Endothelial cell of umbilical vein (primary cell): ENCODE measurements at regions not wholly inside any gene's neighbourhood (a gene's known extent, or its start where the extent isn't known, plus 50 kb on each side); places are given as distances from the start of the nearest gene placed in this dataset.

Experiments
- BruUV-seq: library from RNA; stranded (reverse); fragments of 400-500 nt; replicated peaks from 2 replicates; lab custom pipeline; 2021; lab: Mats Ljungman, UMichigan
- CTCF ChIA-PET: fragments of 300-600, 350-600 bp; sonication (Branson Sonifier 250); formaldehyde crosslinking; loops from one replicate; lab custom pipeline; 2021; ENCODE audit warnings: antibody characterized with exemption, inconsistent platforms; lab: Charles Lee
- POLR2A ChIA-PET: fragments of 300-600, 350-600 bp; sonication (Branson Sonifier 250); formaldehyde crosslinking; loops from one replicate; lab custom pipeline; 2021; ENCODE audit warnings: antibody characterized with exemption, inconsistent platforms; lab: Charles Lee
- DNase-seq: peaks from one replicate; pipeline ENCODE4 v3.0.0-alpha.2; 2011; ENCODE audit warnings: low read depth, low spot score
- FAIRE-seq: peaks from 2 replicates; lab custom pipeline; 2011; peaks lifted over from hg19 to GRCh38; lab: Jason Lieb, UNC
- H2AFZ ChIP-seq: 2 replicates; pipeline ENCODE4 v1.6.0; 2012; ENCODE audit warnings: low read depth, low read length, control low read depth, inconsistent platforms
- H3K27ac ChIP-seq: 2 replicates; pipeline ENCODE4 v1.5.1; 2011; ENCODE audit warnings: low read depth, mild to moderate bottlenecking, control low read depth, low read length, moderate library complexity; ENCODE audit not compliant: insufficient read depth
- H3K27me3 ChIP-seq, 2 experiments: 2 replicates each; pipeline versions ENCODE4 v1.6.0 to v1.6.1; 2011; ENCODE audit warnings: low read length in 2 of 2, mixed read lengths in 1 of 2; ENCODE audit not compliant: control insufficient read depth in 2 of 2, insufficient read depth in 2 of 2
- H3K36me3 ChIP-seq, 2 experiments: 2 replicates in 1 of 2; 3 replicates in 1 of 2; pipeline ENCODE4 v1.5.1; 2011; ENCODE audit warnings: low read length in 2 of 2, mild to moderate bottlenecking in 1 of 2, moderate library complexity in 1 of 2; ENCODE audit not compliant: control insufficient read depth in 2 of 2, insufficient read depth in 2 of 2; ENCODE audit errors: extremely low read depth in 1 of 2
- H3K4me1 ChIP-seq: 3 replicates; pipeline ENCODE4 v1.5.1; 2011; ENCODE audit warnings: mild to moderate bottlenecking, low read length; ENCODE audit not compliant: control insufficient read depth, insufficient read depth; ENCODE audit errors: extremely low read depth
- H3K4me2 ChIP-seq: 2 replicates; pipeline ENCODE4 v1.6.1; 2011; ENCODE audit warnings: low read length, control low read depth, mixed read lengths; ENCODE audit not compliant: insufficient read depth
- H3K4me3 ChIP-seq, 3 experiments: fragments of 200-600 bp in 1 of 3; sonication (generic), shearing (Covaris generic) in 1 of 3; replicated peaks in 1 of 3; 2 replicates each; pipeline ENCODE4 v1.5.1; 2011 to 2016; ENCODE audit warnings: control low read depth in 3 of 3, low read length in 3 of 3, mild to moderate bottlenecking in 2 of 3, inconsistent platforms in 1 of 3, low read depth in 1 of 3, moderate library complexity in 1 of 3; ENCODE audit not compliant: insufficient read depth in 1 of 3
- H3K79me2 ChIP-seq: 2 replicates; pipeline ENCODE4 v1.6.0; 2012; ENCODE audit warnings: low read length, inconsistent platforms; ENCODE audit not compliant: control insufficient read depth, insufficient read depth
- H3K9ac ChIP-seq: replicated peaks from 2 replicates; pipeline ENCODE3; 2011; ENCODE audit warnings: low read length, control low read depth; ENCODE audit not compliant: insufficient read depth; ENCODE audit errors: extremely low read depth
- H3K9me1 ChIP-seq: replicated peaks from 3 replicates; pipeline ENCODE4 v1.6.0; 2011; ENCODE audit warnings: mild to moderate bottlenecking, low read length; ENCODE audit not compliant: control insufficient read depth, insufficient read depth; ENCODE audit errors: extremely low read depth
- H3K9me3 ChIP-seq: replicated peaks from 2 replicates; pipeline ENCODE4 v1.5.1; 2012; ENCODE audit warnings: low read length, inconsistent platforms; ENCODE audit not compliant: control insufficient read depth, insufficient read depth
- H4K20me1 ChIP-seq: replicated peaks from 2 replicates; pipeline ENCODE3; 2011; ENCODE audit warnings: mild to moderate bottlenecking, low read length; ENCODE audit not compliant: control insufficient read depth, insufficient read depth; ENCODE audit errors: extremely low read depth
- EZH2 ChIP-seq: IDR thresholded peaks from 2 replicates; pipeline ENCODE4 v1.6.1; 2012; ENCODE audit warnings: borderline replicate concordance, low read depth, mild to moderate bottlenecking, moderate library complexity, low read length, inconsistent platforms; ENCODE audit not compliant: severe bottlenecking
- FOS ChIP-seq: IDR thresholded peaks from 2 replicates; pipeline ENCODE4 v1.6.1; 2011; ENCODE audit warnings: mild to moderate bottlenecking, low read length, moderate library complexity, borderline replicate concordance; ENCODE audit not compliant: insufficient read depth
- GATA2 ChIP-seq: IDR thresholded peaks from 2 replicates; pipeline ENCODE4 v1.7.0; 2011; ENCODE audit warnings: low read depth, mild to moderate bottlenecking, moderate library complexity, mixed read lengths, low read length; ENCODE audit not compliant: insufficient read length, insufficient read depth
- JUN ChIP-seq: IDR thresholded peaks from 2 replicates; pipeline ENCODE4 v1.6.1; 2011; ENCODE audit warnings: borderline replicate concordance, low read depth; ENCODE audit not compliant: insufficient read length, insufficient read depth
- MYC ChIP-seq: IDR thresholded peaks from one replicate; pipeline ENCODE4 v1.6.1; 2011; ENCODE audit warnings: mild to moderate bottlenecking, low read depth, low read length
- POLR2A ChIP-seq: IDR thresholded peaks from 2 replicates; pipeline ENCODE4 v1.6.1; 2012; ENCODE audit warnings: low read depth, mild to moderate bottlenecking, control low read depth, low read length
- POLR2AphosphoS5 ChIP-seq: IDR thresholded peaks from 2 replicates; pipeline ENCODE4 v1.6.1; 2012; ENCODE audit warnings: low read depth, mild to moderate bottlenecking, control low read depth, low read length, moderate library complexity; ENCODE audit not compliant: insufficient read depth
- dilution Hi-C: fragments of 300-500 bp; cut with MboI; formaldehyde crosslinking; loops from one replicate; pipeline ENCODE4 v1.15.0; 2019; ENCODE audit warnings: low sequenced_read_pairs; ENCODE audit not compliant: extremely low pct_ligation_motif_present
- intact Hi-C: fragments of 100-400 bp; cut with micrococcal nuclease; formaldehyde crosslinking; loops from one replicate; pipeline ENCODE4 v1.10.0; 2022
- TF ChIP-seq, protein P1 (sequence below): IDR thresholded peaks from 2 replicates; pipeline ENCODE4 v1.6.1; 2011; ENCODE audit not compliant: insufficient read depth, insufficient read length
- TF ChIP-seq, protein P2 (sequence below), 2 donors: IDR thresholded peaks; 1 replicate in 1 of 2; 2 replicates in 1 of 2; pipeline ENCODE4 v1.5.1; 2011; ENCODE audit warnings: low read length in 2 of 2, mild to moderate bottlenecking in 2 of 2, moderate library complexity in 2 of 2, control low read depth in 1 of 2, inconsistent platforms in 1 of 2, low read depth in 1 of 2; ENCODE audit not compliant: insufficient read depth in 1 of 2; ENCODE audit errors: extremely low read depth in 1 of 2

DNA sequence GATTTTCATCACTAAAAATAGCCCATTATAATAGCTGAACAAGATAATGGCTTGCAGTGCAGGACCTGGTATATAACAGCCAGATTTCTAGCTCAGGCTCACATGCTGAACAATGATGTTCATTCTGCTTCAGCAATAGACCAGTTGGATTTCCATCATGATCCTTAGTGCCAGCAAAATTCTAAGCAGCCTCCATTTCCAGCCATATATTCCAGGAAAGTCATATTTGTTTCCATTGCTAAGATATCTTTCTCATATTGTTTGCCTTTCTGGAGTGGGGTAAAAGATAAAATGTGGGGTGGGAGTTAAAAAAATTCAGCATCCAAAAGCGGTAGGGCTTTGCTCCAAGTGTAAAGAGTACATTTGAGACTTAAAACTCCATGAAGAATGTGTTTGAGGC is 2344.1 kb downstream of the PCDH7 start:
- dilution Hi-C loops (no loop called here), intact Hi-C loops (no loop called here)
- Histone ChIP-seq H3K9me3 (no peaks in the 10 kb centered on the region), H3K9me1 (no peaks in the 10 kb centered on the region), H3K36me3 (no peaks in the 10 kb centered on the region), H3K4me2 (no peak overlapping the region), H2AFZ (no peak overlapping the region), H3K4me3 (no peak overlapping the region), H3K27ac (no peak overlapping the region), H4K20me1 (no peaks in the 10 kb centered on the region), H3K27me3 (no peaks in the 10 kb centered on the region), H3K9ac (no peak overlapping the region), H3K79me2 (no peaks in the 10 kb centered on the region), H3K4me1 (no peaks in the 10 kb centered on the region)
- FAIRE-seq: no peak
- no peak for DNase-seq
- POLR2A ChIA-PET: no interaction called here
- no peak for TF ChIP-seq MYC
- no peak for TF ChIP-seq POLR2AphosphoS5
- TF ChIP-seq FOS: no peak
- TF ChIP-seq EZH2: no peak
- no peak for TF ChIP-seq JUN
- no peak for TF ChIP-seq POLR2A
- CTCF ChIA-PET: no interaction called here
- no TSS peak for BruUV-seq

DNA sequence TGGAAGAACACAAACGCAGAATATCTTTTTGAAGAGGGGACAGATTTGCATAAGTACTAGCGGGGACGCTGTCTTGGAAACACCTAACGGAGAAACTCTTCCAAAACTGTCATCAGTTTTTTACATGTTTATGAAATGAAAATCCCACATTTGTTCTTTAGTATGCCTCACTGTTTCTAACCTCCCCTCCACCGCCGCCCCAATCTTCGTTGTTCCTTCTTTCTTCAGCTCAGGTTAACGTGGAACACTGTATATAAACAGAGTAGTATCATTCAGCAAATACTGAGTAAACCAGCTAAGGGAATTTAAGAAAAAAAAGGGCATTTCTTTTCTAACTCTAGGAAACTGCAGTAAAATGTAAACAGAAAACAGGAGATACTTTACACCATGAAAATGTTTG is 2345.6 kb downstream of the PCDH7 start:
- Histone ChIP-seq H3K4me2 (no peak overlapping the region), H3K9me1 (no peaks in the 10 kb centered on the region), H3K36me3 (no peaks in the 10 kb centered on the region), H3K27ac (no peak overlapping the region), H3K4me3 (no peak overlapping the region), H3K79me2 (no peaks in the 10 kb centered on the region), H3K4me1 (no peaks in the 10 kb centered on the region), H4K20me1 (no peaks in the 10 kb centered on the region), H3K9me3 (no peaks in the 10 kb centered on the region), H2AFZ (no peak overlapping the region), H3K9ac (no peak overlapping the region), H3K27me3 (no peaks in the 10 kb centered on the region)
- TF ChIP-seq JUN: no peak
- TF ChIP-seq, protein P1, sequence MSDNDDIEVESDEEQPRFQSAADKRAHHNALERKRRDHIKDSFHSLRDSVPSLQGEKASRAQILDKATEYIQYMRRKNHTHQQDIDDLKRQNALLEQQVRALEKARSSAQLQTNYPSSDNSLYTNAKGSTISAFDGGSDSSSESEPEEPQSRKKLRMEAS: no peak
- TF ChIP-seq FOS: no peak
- no peak for TF ChIP-seq POLR2AphosphoS5
- no peak for TF ChIP-seq GATA2
- TF ChIP-seq POLR2A: no peak
- TF ChIP-seq EZH2: no peak
- TF ChIP-seq, protein P2, sequence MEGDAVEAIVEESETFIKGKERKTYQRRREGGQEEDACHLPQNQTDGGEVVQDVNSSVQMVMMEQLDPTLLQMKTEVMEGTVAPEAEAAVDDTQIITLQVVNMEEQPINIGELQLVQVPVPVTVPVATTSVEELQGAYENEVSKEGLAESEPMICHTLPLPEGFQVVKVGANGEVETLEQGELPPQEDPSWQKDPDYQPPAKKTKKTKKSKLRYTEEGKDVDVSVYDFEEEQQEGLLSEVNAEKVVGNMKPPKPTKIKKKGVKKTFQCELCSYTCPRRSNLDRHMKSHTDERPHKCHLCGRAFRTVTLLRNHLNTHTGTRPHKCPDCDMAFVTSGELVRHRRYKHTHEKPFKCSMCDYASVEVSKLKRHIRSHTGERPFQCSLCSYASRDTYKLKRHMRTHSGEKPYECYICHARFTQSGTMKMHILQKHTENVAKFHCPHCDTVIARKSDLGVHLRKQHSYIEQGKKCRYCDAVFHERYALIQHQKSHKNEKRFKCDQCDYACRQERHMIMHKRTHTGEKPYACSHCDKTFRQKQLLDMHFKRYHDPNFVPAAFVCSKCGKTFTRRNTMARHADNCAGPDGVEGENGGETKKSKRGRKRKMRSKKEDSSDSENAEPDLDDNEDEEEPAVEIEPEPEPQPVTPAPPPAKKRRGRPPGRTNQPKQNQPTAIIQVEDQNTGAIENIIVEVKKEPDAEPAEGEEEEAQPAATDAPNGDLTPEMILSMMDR (IDR thresholded peaks at IDR 0.05; ENCODE audit: extremely low read depth in 1 of 2, insufficient read depth in 1 of 2, low read depth in 1 of 2, low read length in 2 of 2): no peak
- TF ChIP-seq MYC: no peak
- FAIRE-seq (no peak), DNase-seq (no peak)
- ChIA-PET CTCF (no interaction called here), POLR2A (no interaction called here)
- no TSS peak for BruUV-seq
- dilution Hi-C loops (no loop called here), intact Hi-C loops (no loop called here)
